ENCODE measurements at regions not wholly inside any gene's neighbourhood (a gene's known extent, or its start where the extent isn't known, plus 50 kb on each side); places are given as distances from the start of the nearest gene placed in this dataset.

DNA sequence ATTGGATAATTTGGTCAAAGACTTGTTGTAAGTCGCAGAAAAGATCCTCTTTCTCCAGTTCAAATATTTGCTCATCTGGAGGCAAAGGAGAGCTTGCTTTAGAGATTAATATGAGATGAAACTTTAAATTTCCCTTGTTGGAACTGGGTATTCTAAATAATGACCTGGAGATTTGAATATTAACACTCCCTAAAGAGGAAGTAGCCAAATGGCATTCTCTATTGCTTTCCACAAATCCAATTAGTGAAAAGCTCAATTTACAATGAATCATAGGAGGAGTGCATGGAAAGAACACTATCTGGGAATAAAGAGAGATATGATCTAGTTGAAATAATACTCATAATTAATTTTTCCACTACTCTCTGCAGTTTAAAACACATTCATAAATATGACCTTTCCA is 641.6 kb upstream of the TENM4 start:
- no peak for DNase-seq

GRCh38 chr11:80077113-80077512 is 636.3 kb upstream of the TENM4 start:
- DNase-seq = no peak

- DNase-seq = no peak
Observed at GRCh38 chr11:80074837-80075236, 634.0 kb upstream of the TENM4 start.

GRCh38 chr11:80066291-80066690 is 625.5 kb upstream of the TENM4 start:
- DNase-seq = no peak

DNA sequence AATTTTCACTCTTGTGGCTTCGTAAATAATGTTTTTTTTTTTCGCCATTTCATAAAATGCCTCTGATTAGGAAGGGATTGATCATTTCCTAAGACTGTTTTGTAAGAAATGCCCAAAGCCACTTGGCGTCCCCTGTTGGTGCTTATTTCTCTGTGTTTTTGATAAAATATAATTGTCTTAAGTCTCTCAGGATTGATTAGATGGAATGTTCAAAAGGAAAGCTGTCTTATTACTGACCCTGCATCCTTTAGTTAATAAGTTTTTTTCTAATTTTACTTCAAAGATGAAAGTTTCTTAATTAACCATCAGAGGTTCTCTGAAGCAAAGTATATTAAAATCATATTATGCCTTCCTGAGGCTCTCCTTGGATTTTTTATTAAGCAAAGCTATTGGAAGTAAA is 624.3 kb upstream of the TENM4 start:
- no peak for DNase-seq

- no peak for DNase-seq
Observed at GRCh38 chr11:80061056-80061455, 620.2 kb upstream of the TENM4 start.

- DNase-seq = no peak
Observed at GRCh38 chr11:80054582-80055165, 613.8 kb upstream of the TENM4 start.

GRCh38 chr11:80048513-80048912 is 607.7 kb upstream of the TENM4 start:
- no peak for DNase-seq

DNA sequence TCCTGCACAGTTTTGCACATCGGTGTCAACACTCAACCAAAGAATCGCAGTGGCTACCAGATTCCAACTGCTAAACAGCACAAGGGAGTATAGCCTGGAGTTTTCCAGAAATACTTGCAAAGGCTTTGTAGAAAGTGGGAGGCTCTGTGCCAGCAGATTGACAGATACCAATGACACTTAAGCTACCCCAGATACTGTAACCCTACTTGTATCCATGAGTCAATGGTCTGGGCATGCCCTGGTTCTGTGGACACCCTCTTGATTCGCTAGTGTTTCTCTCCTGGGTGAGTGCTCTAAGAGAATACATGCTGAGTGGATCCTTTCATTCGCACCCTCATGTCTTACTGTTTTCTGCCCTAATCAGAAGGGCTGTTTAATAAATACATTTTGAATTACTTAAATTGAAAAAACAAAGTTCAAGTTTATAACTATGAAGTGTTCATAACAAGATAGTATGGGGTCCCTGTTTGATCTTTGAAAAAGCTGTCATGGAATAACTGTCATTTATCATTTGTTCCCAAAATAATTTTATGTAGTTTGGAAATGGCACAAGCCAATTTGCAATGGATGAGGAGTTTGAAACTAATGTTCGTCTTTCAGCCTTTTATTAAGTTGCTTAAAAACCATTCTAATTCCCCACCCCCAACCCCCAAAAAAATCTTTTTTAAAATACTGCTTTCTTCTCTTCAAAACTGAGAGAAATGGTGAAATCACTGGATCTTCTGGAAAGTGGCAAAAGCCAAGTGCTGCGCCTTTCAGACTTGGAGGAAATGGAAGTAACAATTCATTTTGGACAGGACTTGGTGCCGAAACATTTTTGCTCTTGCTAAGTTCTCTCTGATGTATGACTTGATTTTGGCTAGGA is 600.5 kb upstream of the TENM4 start:
- DNase-seq = no peak

DNA sequence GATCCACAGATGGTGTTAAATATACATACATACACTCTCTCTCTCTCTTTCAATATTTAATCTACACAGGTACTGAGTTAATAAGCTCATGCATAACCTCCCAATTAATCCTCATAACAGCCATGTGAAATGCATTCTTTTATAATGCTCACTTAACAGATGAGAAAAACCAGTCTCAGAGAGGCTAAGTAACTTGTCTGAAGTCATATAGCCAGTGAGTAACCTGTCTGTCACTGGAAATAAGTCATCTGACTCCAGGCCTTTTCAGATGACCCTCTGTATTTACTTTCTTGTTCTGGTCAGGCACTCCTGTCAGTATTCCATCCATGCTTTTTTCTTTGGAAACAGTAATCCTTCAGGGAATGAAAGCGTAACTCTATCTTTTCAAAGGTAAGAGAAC is 594.0 kb upstream of the TENM4 start:
- no peak for DNase-seq

DNA sequence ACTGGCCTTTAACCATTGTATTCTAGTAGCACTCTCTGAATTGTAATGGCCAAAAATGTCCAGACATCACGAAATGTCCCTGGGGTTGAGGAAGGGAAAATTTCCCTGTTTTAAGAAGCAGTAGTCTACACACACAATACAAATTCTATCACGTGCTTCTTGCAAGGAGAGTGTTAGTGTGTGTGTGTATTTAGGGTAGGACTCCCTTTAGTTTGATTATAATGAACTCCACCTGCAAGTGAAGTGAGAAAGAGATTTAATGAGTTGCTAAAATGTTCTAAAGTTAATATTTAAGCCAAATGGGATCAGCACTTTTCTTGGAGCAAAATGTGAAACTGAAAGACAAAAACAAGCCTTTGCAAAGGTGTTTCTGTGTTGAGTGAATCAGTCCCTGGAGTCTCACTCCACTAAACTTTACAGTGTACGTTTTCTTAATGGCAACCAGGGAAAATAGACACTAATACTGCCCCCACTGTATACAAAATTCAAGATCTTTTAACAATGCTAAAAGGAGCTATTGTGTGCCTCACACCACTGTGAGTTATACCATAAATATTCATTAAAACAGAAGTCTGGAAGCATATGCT is 590.3 kb upstream of the TENM4 start:
- DNase-seq = no peak

DNA sequence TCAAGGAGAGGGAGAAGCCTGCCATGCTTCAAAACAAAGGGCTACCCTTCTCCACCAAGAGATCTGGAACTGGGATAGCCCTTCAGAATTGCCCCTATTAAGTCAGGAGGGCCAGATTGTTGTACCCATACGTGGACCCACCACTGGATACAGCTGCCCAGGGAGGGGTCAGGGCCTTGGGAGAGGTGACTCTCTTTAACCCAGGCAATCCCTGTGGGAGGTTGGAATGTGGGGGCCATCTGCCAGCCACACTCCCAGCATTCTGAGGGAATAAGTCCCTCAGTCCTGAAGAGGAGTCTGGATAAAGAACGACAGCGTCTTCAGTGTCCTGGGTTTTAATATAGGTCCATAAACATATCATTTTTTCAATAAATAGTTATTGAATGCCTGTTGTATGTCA is 588.2 kb upstream of the TENM4 start:
- DNase-seq = no peak

- DNase-seq = no peak
Observed at GRCh38 chr11:80024119-80024518, 583.3 kb upstream of the TENM4 start.

DNA sequence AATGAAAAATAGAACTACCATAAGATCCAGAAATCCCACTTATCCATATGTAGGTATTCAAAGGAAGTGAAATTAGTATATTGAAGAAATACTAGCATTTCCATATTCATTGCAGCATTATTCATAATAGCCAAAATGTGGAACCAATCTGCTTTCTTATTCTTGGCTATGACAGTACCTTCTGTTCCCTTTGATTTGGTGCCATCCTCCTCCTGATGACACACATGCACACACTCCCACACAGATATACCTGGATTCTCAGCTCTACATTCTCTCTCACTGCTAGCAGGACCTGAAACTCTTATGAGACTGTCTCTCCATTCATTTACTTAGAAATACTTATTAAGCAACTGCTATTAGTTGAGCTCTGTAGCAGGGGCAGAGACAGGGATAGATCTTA is 582.6 kb upstream of the TENM4 start:
- DNase-seq = no peak

- no peak for DNase-seq
Observed at GRCh38 chr11:80010536-80010935, 569.7 kb upstream of the TENM4 start.

DNA sequence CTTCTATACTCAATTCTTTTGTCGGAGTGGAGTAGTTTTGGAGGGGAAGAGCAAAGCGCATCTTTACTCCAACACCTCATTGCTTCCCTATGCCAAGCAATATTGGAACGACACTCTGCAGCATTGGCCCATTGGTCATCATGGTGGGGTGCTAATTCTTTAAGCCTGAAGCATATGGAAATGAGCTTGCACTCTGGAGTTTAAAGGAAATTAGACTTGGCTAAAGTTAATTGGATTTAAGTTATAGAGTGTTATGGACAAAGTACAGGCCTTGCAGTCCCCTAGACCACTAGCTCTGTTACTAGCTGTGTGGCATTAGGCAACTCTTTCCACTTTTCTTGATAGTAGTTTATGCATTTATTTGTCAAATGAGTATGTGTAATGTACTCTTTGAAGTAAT is 568.3 kb upstream of the TENM4 start:
- no peak for DNase-seq

DNA sequence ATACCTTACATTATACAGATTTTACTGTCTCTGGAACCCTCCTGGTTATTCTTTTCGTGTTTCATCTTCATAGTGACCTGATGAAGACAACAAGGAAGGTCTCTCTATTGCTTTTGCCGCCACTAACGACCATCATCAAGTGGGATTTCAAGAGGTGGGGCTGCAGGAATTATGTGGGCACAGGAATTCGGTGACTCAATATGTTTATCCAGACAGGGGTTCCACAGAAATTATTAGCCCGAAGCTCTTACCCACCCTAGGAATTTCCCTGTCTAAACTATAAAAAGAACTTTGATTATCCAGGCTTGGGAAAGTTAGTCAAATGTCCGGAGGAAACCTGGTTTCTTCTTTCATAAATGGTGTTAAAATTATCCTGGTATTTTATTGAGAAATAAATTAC is 566.8 kb upstream of the TENM4 start:
- DNase-seq = no peak

DNA sequence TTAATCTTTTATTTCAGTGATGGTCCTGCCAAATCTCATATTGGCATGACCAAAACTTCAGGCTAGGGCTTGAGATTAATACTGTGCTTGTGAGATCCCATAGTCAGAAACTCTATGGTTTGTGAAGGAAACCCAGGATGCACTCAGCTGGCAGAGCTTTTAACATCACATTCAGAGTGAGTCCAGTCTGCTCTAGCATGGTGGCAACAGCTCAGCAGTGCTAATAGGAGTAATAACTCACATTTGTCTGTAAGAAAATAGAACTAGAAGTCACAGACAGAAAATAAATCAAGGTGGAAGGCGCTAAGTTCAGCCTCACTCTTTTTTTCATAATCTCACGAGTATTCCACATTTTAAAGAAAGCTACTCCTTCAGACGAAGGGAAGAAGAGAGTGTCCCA is 549.3 kb upstream of the TENM4 start:
- DNase-seq = no peak

GRCh38 chr11:79982185-79982584 is 541.4 kb upstream of the TENM4 start:
- no peak for DNase-seq

GRCh38 chr11:79980916-79981315 is 540.1 kb upstream of the TENM4 start:
- DNase-seq = no peak

DNA sequence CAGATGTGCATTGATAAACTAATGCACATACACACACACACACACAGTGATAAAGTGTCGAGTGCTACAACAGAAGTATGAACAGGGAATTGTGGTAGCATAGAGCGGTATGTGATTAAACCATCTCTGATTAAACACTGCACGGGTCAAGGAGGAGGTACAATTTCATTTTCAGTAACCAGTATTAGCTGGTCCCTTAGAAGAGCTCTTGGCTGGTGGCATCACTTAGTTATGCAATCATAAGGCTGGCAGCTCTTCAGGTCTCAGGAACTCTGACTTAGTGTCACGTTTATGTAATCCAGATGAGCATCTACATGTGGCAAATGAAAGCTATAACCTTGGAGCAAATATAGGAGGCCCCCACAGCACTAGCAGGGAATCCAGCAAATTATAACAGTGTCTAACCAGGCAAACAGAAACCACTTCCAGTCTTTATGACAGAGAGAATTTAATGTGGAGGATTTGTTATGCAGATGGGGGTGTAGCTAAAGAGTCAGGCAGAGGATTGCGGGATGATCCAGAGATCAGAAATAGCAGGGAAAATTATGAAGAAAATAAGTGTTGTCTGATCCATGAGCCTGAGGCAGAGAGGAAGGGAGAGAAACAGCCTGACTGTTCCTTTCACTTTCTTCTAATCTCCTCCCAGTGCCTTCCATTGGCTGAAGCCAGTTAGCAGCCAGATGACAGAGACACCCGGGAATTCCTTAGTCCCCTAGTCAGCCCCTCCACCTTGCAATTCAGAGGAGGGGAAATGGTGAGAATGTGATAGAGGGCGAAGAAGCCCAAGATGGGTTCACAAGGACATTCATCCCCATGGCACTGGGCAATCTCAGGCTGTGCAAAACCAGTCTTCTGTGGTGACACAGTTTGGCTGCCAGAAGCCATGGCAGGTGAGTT is 533.1 kb upstream of the TENM4 start:
- DNase-seq = no peak

- no peak for DNase-seq
Observed at GRCh38 chr11:79971255-79971654, 530.4 kb upstream of the TENM4 start.

DNA sequence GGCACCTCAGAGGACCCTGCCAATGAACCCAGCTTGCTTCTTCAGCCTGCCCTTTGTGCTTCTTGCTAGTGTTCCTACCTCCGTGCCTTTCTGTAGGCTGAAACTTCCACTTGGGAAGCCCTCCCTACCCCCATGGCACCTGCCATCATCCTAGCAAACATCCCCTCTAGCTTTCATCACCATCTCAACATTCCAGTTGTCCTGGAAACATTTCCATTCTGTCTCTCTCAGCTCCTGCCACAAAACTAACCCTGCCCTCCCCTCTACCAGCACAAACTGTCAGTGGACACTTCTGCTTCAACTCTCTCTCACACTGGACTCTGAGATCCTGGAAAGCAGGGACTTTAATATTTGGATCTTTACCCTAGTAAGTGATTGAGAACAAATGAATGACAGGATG is 525.8 kb upstream of the TENM4 start:
- no peak for DNase-seq
